IPS-15b (cell line): ENCODE measurements at regions not wholly inside any gene's neighbourhood (a gene's known extent, or its start where the extent isn't known, plus 50 kb on each side); places are given as distances from the start of the nearest gene placed in this dataset.

Experiments
- H3K27me3 ChIP-seq: one replicate; pipeline ENCODE4 v1.6.1; 2013; ENCODE audit warnings: low read length; ENCODE audit not compliant: control insufficient read depth, insufficient read depth
- H3K36me3 ChIP-seq: one replicate; pipeline ENCODE4 v1.6.1; 2013; ENCODE audit warnings: low read length; ENCODE audit not compliant: control insufficient read depth, insufficient read depth
- H3K4me1 ChIP-seq: one replicate; pipeline ENCODE4 v1.6.1; 2013; ENCODE audit warnings: mild to moderate bottlenecking, low read length; ENCODE audit not compliant: control insufficient read depth, insufficient read depth
- H3K4me3 ChIP-seq: one replicate; pipeline ENCODE4 v1.5.1; 2013; ENCODE audit warnings: low read depth, low read length
- H3K9ac ChIP-seq: one replicate; pipeline ENCODE4 v1.6.1; 2013; ENCODE audit warnings: low read depth, mild to moderate bottlenecking, low read length
- H3K9me3 ChIP-seq: one replicate; pipeline ENCODE4 v1.6.1; 2013; ENCODE audit warnings: mild to moderate bottlenecking, low read length; ENCODE audit not compliant: control insufficient read depth, insufficient read depth

DNA sequence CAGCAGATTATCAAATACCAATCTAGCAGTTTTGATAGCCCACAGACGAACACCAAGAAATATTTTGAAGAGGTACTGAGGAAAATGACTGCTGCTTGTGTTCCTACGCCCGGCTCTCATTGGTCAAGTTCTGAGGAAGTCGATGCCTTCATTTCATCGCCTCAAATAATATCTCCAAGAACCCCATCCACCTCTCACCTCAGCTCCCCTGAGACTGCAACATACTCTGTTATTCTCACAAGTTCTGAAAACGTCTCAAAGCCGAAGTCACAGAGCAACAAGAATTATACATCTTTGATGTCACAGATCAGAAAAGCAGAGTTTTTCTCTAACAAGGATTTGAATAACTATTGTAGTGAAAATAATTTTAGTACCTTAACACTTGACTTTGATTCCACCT is 55.5 kb upstream of the BCAT1 start:
- H3K4me3 ChIP-seq = no peak overlapping the region
- no peaks in the 10 kb centered on the region for H3K36me3 ChIP-seq
- no peaks in the 10 kb centered on the region for H3K27me3 ChIP-seq
- no peak overlapping the region for H3K9ac ChIP-seq
- no peaks in the 10 kb centered on the region for H3K9me3 ChIP-seq
- no peaks in the 10 kb centered on the region for H3K4me1 ChIP-seq

DNA sequence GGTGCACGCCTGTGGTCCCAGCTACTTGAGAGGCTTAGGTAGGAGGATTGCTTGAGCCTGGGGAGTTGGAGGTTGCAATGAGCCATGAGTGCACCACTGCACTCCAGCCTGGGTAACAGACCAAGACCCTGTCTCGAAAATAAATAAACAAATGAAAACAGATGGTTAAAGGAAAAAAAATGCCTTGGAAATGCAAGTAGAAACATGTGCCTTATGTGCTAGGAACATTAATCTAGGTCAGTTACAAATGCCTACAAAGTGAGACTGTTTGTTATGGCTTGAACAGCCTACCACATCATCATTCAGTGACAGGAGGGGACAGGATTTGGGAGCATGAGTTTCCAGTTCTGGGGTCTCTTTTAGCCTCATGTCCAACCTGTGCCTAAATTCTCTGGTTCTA is 52.4 kb upstream of the BCAT1 start:
- H3K36me3 ChIP-seq = no peaks in the 10 kb centered on the region
- no peaks in the 10 kb centered on the region for H3K9me3 ChIP-seq
- H3K4me1 ChIP-seq = no peaks in the 10 kb centered on the region
- H3K27me3 ChIP-seq = no peaks in the 10 kb centered on the region
- no peak overlapping the region for H3K4me3 ChIP-seq
- H3K9ac ChIP-seq = no peak overlapping the region
